Activated CD8-positive, alpha-beta memory T cell treated with anti-CD3 and anti-CD28 coated beads, Interleukin-2, amount 50 U/mL, for 4 hours (primary cell): ENCODE measurements at regions not wholly inside any gene's neighbourhood (a gene's known extent, or its start where the extent isn't known, plus 50 kb on each side); places are given as distances from the start of the nearest gene placed in this dataset.

Experiments
- DNase-seq: peaks from one replicate; pipeline ENCODE4 v3.0.0-alpha.2; 2020

DNA sequence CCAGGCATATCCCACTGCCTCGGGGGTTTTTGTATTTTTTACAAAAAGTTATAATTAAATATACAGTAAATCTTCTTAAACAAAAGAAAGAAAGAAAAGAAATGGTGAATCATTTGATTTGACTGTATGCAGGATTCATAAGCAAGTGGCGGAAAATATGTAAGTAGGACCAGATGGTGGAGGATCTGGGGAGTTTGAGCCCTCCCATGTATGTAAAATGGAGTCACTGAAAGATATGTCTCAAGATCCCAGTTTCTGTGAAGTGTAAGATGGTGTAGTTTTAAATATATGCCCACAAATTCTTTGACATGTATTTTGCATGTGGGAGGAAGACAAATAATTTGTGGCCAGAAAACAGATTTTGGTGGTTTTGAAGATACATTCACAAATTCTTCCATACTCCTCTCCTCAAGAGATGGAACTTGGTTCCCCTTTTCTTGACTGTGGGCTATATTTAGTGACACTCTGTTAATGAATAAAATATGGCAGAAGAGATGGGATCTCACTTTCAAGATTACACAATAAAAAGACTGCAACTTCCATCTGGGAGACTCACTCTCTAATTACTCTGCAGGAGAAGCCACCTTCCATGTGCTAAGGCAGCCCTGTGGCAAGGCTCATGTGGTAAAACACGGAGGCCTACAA, 133.6 kb upstream of the S100G start:
- no peak for DNase-seq

DNA sequence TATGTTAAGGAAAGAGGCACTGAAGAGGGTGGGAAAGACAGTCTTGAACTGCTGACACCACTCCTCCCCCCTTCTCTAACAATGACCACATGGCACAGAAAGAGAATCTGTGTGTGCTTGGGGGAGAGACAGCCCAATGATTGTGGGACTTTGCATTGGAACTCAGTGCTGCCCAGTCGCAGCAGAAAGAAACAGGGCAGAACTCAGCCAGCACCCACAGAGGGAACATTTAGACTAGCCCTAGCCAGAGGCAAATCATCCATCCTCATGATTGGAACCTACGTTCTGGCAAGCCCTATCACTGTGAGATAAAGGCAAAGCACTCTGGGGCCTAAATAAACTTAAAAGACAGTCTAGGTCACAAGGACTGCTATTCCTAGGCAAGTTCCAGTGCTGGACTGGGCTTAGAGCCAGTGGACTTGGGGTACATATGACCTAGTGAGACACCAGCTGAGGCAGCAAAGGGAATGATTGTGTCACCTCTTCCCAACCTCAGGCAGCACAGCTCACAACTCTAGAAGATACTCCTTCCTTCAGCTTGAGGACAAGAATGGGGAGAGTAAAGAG, 132.8 kb upstream of the S100G start:
- DNase-seq: no peak

DNA sequence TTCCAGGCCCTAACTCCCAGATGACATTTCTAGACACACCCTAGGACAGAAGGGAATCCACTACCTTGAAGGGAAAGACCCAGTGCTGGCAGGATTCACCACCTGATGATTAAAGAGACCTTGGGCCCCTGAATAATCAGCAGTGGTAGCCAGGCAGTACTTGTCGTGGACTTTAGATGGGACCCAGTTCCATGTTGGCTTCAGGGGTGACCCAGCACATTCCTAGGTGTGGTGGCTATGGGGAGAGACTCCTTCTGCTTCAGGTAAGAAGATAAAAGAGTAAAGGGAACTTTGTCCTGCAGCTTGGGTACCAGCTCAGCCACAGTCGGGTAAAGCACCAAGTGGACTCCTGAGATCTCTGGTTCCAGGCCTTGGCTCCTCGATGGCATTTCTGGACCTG, 131.8 kb upstream of the S100G start:
- no peak for DNase-seq

DNA sequence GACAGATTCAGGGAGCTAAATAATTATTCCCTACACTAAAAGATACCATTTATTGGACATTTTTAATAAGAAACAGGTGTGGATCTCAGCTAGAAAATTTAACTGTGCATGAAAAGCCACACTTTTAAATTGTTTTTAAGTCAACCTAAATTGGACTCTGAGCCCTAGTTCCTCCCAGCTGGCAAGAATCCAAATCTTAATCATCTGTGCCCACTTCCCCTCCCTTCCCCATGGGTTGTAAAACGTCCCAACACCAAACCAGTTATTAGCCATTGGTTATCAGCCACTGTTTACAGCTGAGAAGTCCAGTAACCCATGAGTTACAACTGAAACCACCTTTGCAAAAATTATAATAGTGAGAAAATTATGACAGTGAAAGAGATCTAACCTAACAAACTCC, 125.6 kb upstream of the S100G start:
- DNase-seq: no peak

DNA sequence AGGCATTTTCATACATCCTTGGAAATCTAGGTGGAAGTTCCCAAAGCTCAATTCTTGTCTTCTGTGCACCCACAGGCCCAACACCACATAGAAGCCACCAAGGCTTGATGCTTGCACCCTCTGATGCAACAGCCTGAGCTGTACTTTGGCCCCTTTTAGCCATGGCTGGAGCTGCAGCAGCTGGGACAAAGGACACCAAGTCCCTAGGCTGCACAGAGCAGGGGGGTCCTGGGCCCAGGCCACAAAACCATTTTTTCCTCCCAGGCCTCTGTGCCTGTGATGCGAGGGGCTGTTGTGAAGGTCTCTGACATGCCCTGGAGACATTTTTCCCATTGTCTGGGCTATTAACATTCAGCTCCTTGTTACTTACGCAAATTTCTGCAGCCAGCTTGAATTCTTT, 124.0 kb upstream of the S100G start:
- no peak for DNase-seq

DNA sequence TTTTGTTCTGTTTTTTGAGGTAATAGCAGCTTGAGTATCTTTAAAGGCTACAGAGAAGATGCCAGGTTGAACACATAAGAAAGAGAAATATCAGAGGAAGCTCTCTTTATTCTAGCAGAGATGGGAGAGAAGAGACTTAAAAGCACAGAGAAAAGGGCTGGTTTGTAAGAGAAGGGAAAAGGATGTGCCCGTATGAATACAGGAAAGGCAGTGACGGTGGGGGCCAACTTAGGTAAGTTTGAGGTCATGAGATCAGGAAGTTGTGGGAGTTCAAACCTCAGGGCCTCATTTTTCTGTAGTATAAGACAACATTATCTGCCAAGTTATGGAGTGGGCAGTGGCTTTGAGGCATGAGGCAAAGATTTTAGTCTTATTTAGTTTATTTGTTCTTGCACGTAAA, 121.3 kb upstream of the S100G start:
- peak; percentile 18 for DNase-seq
